ENCODE measurements at regions not wholly inside any gene's neighbourhood (a gene's known extent, or its start where the extent isn't known, plus 50 kb on each side); places are given as distances from the start of the nearest gene placed in this dataset.

DNA sequence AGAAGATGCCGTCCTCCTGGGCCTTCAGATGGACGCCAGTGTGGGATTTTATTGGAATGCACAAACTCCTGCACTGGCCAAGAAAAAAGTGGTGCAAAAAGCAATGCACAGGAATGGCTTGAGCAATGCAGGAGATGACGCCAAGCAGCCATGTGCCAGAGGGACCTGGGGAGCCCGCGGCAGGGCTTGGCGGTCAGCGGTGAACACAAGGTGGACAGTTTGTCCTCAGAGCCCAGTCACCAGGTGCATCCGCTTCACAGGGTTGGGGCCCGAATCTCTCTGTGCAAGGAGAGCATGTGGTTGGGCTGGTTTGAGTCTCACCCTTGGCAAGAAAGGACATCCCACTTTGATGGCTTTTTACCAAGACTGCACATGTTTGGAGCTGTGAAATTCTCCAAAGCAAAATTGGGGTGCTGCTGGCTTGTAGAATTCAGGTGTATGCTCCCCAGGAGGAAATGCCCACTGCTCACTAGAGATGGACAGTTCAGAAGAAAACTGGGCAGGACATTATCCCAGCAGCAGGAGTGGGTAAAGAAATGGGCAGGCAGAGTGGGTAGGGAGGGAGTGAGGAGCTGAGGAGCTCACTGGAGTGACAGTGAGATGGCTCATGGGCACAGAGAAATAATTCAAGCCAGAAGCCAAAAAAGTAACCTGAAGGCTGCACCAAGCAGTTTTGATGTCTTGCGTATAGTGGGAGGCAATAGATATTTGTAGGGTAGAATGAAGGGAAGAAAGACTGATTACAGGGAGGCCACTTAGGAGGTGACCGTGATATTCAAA is 463.9 kb downstream of the MTRR start:
- Histone ChIP-seq H3K4me3 (ENCODE audit: low read length) (no peak overlapping the region), H3K4me1 (ENCODE audit: control insufficient read depth, insufficient read depth, low read length) (peaks cover 3% of the 10 kb centered on the region), H3K9me3 (replicated peaks; ENCODE audit: control insufficient read depth, low read depth, low read length) (no peaks in the 10 kb centered on the region), H3K27ac (ENCODE audit: low read length) (no peak overlapping the region), H3K36me3 (ENCODE audit: control insufficient read depth, insufficient read depth, low read length) (no peaks in the 10 kb centered on the region), H3K27me3 (ENCODE audit: control insufficient read depth, insufficient read depth, low read length) (no peaks in the 10 kb centered on the region)
- DNase-seq = peak; percentile 11
- WGBS (ENCODE audit: insufficient coverage) = 72% methylated on average over 11 of the region's 11 CpGs

DNA sequence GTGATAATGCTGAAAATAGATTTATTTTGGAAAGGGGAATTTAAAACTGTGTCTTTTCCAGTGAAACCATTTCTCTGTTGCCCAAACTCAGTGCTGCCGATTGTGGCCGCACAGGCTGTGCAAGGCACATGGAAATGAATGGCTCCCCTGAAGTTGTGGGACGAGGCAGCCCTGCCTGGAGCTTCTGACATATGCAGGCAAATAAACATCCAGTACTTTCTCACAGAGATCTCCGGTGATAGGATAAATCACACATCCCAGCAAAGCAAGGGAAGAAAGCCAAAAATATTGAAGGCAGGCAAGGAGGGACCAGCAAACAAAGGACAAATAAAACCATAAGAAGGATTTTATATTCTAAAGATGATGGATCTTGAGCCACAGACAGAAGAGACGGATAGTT is 464.5 kb downstream of the MTRR start:
- DNase-seq = peak; percentile 78
- peaks cover 3% of the 10 kb centered on the region for H3K4me1 ChIP-seq (ENCODE audit: control insufficient read depth, insufficient read depth, low read length)
- H3K36me3 ChIP-seq (ENCODE audit: control insufficient read depth, insufficient read depth, low read length) = no peaks in the 10 kb centered on the region
- WGBS (ENCODE audit: insufficient coverage) = 39% methylated on average over 3 of the region's 5 CpGs
- H3K27ac ChIP-seq (ENCODE audit: low read length) = peak overlapping the region; percentile 3
- no peaks in the 10 kb centered on the region for H3K27me3 ChIP-seq (ENCODE audit: control insufficient read depth, insufficient read depth, low read length)
- no peaks in the 10 kb centered on the region for H3K9me3 ChIP-seq (replicated peaks; ENCODE audit: control insufficient read depth, low read depth, low read length)
- H3K4me3 ChIP-seq (ENCODE audit: low read length) = no peak overlapping the region

DNA sequence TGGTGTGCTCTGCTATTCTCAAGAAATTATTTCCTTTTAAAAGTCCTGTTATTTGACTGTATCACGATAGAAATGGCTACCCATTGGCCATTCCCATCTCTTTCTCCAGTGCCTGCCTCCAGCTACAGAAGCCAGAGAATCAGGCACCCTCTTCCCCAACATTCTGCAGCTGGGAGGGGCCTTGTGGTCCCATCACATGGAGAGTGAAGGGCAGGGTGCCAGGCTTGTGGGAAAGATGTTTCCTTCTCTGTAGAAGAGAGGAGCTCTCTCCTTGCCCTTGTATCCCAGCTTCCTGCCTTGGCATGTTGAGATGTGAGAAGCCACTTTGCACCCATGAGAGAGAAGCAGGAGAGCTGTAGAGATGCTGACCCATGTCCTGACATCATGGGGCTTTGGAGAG is 465.0 kb downstream of the MTRR start:
- peak overlapping the region; percentile 3 for H3K27ac ChIP-seq (ENCODE audit: low read length)
- H3K9me3 ChIP-seq (replicated peaks; ENCODE audit: control insufficient read depth, low read depth, low read length) = no peaks in the 10 kb centered on the region
- no peaks in the 10 kb centered on the region for H3K27me3 ChIP-seq (ENCODE audit: control insufficient read depth, insufficient read depth, low read length)
- peaks cover 3% of the 10 kb centered on the region for H3K4me1 ChIP-seq (ENCODE audit: control insufficient read depth, insufficient read depth, low read length)
- H3K4me3 ChIP-seq (ENCODE audit: low read length) = no peak overlapping the region
- no CpG with 5 or more reads among the region's 1 CpG for WGBS (ENCODE audit: insufficient coverage)
- H3K36me3 ChIP-seq (ENCODE audit: control insufficient read depth, insufficient read depth, low read length) = no peaks in the 10 kb centered on the region
- peak; percentile 13 for DNase-seq

DNA sequence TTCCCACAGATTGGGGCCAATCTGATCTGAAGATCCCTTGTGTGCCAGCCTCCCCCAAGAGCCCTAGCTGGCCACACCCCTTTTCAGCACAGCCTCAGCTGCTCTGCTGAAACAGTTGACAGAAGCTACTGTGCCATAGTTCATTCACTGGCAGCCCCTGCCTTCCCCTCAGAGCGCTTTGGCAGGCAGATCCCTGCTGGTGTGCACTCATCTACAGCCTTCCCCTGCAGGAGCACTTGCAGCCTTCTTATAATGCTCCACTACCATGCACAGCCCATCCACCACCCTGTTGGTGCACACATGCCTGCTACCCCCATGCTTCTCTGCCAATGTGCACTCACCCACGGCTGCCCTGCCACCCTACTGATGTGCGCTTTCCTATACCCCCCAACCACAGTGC is 471.3 kb downstream of the MTRR start:
- 93% methylated on average over 3 of the region's 3 CpGs for WGBS (ENCODE audit: insufficient coverage)
- no peak overlapping the region for H3K4me3 ChIP-seq (ENCODE audit: low read length)
- H3K4me1 ChIP-seq (ENCODE audit: control insufficient read depth, insufficient read depth, low read length) = no peaks in the 10 kb centered on the region
- no peaks in the 10 kb centered on the region for H3K9me3 ChIP-seq (replicated peaks; ENCODE audit: control insufficient read depth, low read depth, low read length)
- DNase-seq = no peak
- no peaks in the 10 kb centered on the region for H3K27me3 ChIP-seq (ENCODE audit: control insufficient read depth, insufficient read depth, low read length)
- H3K27ac ChIP-seq (ENCODE audit: low read length) = no peak overlapping the region
- H3K36me3 ChIP-seq (ENCODE audit: control insufficient read depth, insufficient read depth, low read length) = no peaks in the 10 kb centered on the region

DNA sequence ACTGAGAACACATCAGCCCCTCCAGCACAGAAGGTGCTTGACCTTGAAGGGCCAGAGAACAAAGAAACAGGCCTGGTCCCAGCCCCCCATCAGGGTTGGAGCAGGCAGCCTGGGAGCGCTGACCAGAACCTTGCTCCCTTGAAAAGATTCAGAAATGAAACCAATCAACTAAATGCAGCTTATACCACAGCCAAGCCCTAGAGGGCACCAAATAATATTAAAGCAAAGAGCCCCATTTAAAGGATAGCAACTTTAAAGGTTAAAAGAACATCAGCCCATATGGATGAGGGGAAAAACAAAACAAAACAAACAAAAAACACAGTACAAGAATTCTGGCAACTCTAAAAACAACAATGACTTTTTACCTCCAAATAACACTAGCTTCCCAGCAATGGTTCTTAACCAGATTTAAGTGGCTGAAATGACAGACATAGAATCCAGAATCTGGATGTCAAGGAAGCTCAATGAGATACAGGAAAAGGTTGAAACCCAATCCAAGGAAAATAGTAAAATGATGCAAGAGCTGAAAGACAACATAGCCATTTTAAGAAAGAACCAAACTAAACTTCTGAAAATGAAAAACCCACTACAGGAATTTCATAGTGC is 471.9 kb downstream of the MTRR start:
- H3K36me3 ChIP-seq (ENCODE audit: control insufficient read depth, insufficient read depth, low read length) = no peaks in the 10 kb centered on the region
- no peaks in the 10 kb centered on the region for H3K27me3 ChIP-seq (ENCODE audit: control insufficient read depth, insufficient read depth, low read length)
- no peaks in the 10 kb centered on the region for H3K9me3 ChIP-seq (replicated peaks; ENCODE audit: control insufficient read depth, low read depth, low read length)
- DNase-seq = peak; percentile 9
- no peaks in the 10 kb centered on the region for H3K4me1 ChIP-seq (ENCODE audit: control insufficient read depth, insufficient read depth, low read length)
- H3K27ac ChIP-seq (ENCODE audit: low read length) = no peak overlapping the region
- H3K4me3 ChIP-seq (ENCODE audit: low read length) = no peak overlapping the region
- WGBS (ENCODE audit: insufficient coverage) = 40% methylated on average over 1 of the region's 1 CpG

DNA sequence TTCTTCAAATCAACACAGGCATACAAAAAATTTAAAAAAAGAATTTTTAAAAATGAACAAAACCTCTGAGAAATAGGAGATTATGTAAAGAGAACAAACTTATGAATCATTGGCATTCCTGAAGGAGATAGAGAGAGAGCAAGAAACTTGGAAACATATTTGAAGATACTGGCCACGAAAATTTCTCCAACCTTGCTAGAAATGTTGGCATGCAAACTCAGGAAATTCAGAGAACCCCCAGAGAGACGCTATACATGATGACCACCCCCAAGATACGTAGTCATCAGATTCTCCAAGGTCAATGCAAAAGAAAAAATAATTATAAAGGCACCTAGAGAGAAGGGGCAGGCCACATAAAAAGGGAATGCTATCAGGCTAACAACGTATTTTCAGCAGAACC is 472.5 kb downstream of the MTRR start:
- no peak for DNase-seq
- no CpG with 5 or more reads among the region's 4 CpGs for WGBS (ENCODE audit: insufficient coverage)
- Histone ChIP-seq H3K27ac (ENCODE audit: low read length) (no peak overlapping the region), H3K36me3 (ENCODE audit: control insufficient read depth, insufficient read depth, low read length) (no peaks in the 10 kb centered on the region), H3K4me3 (ENCODE audit: low read length) (no peak overlapping the region), H3K27me3 (ENCODE audit: control insufficient read depth, insufficient read depth, low read length) (no peaks in the 10 kb centered on the region), H3K9me3 (replicated peaks; ENCODE audit: control insufficient read depth, low read depth, low read length) (no peaks in the 10 kb centered on the region), H3K4me1 (ENCODE audit: control insufficient read depth, insufficient read depth, low read length) (no peaks in the 10 kb centered on the region)

DNA sequence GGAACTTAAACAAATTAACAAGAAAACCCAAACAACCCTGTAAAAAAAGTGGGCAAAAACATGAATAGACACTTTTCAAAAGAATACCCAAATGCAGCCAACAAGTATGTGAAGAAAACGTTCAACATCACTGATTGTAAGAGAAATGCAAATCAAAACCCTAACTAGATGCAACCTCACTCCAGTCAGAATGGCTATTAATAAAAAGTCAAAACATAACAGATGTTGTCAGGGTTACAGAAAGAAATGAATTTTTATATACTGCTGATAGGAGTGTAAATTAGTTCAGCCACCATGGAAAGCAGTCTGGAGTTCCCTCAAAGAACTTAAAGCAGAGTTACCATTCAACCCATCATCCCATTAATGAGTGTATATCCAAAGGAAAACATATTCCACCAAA is 479.0 kb downstream of the MTRR start:
- no peaks in the 10 kb centered on the region for H3K4me1 ChIP-seq (ENCODE audit: control insufficient read depth, insufficient read depth, low read length)
- H3K9me3 ChIP-seq (replicated peaks; ENCODE audit: control insufficient read depth, low read depth, low read length) = no peaks in the 10 kb centered on the region
- no peaks in the 10 kb centered on the region for H3K36me3 ChIP-seq (ENCODE audit: control insufficient read depth, insufficient read depth, low read length)
- WGBS (ENCODE audit: insufficient coverage) = no CpG with 5 or more reads among the region's 1 CpG
- H3K4me3 ChIP-seq (ENCODE audit: low read length) = no peak overlapping the region
- no peaks in the 10 kb centered on the region for H3K27me3 ChIP-seq (ENCODE audit: control insufficient read depth, insufficient read depth, low read length)
- no peak overlapping the region for H3K27ac ChIP-seq (ENCODE audit: low read length)
- no peak for DNase-seq

DNA sequence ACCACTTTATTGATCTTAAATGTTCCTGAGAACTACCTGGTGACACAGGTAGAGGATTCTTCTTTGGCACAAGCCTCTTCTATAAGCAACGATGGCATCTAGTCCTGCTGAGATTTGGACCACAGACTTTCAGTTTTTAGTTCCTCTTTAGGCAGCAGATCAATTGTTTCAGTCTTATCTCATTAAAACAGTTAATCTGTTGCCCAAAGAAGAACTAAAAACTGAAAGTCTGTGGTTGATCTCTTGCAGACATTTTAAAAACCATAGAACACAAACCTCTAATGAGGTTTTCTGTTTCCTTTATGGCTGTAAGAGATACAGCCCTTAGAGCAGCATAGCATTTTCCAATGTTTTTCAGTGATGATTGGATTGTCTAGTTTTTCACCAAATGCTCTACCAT is 480.9 kb downstream of the MTRR start:
- 67% methylated on average over 1 of the region's 1 CpG for WGBS (ENCODE audit: insufficient coverage)

DNA sequence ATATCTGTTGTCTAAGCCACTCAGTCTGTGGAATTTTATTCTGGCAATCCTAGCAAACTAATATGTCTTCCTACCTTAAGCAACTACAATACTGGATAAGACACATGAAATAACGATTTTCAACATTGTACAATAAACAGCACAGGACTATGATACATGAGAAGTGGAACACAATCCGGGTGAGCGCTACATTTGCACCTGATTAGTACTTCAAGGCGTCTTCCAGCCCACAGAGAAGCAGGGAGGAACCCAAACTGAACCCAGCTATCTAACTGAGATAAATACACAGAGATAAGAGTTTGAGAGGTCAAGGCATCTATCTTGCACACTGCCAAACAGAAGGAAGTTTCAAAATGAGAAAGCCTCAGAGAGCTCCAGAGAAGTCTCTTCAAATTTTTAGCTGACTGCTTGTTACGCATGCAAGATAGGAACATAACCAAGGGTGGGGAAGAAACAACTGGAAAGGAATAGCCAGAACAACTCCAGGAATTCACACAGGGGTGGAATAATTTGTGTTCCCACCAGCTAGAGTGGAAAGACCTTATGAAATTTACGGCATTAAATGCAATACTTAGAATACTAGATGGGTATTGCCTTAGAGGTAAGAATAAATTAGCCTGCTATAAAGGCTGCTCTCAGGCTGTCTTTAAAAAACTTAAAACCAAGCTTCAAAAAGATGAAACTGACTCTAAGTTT is 481.8 kb downstream of the MTRR start:
- Histone ChIP-seq H3K4me1 (ENCODE audit: control insufficient read depth, insufficient read depth, low read length) (no peaks in the 10 kb centered on the region), H3K27ac (ENCODE audit: low read length) (no peak overlapping the region), H3K4me3 (ENCODE audit: low read length) (no peak overlapping the region), H3K27me3 (ENCODE audit: control insufficient read depth, insufficient read depth, low read length) (no peaks in the 10 kb centered on the region), H3K9me3 (replicated peaks; ENCODE audit: control insufficient read depth, low read depth, low read length) (no peaks in the 10 kb centered on the region), H3K36me3 (ENCODE audit: control insufficient read depth, insufficient read depth, low read length) (no peaks in the 10 kb centered on the region)
- no peak for DNase-seq
- WGBS (ENCODE audit: insufficient coverage) = 95% methylated on average over 4 of the region's 6 CpGs

More for the DNA sequence above, 480.9 kb downstream of the MTRR start:
- no peak for DNase-seq
- Histone ChIP-seq H3K4me1 (ENCODE audit: control insufficient read depth, insufficient read depth, low read length) (no peaks in the 10 kb centered on the region), H3K9me3 (replicated peaks; ENCODE audit: control insufficient read depth, low read depth, low read length) (no peaks in the 10 kb centered on the region), H3K27me3 (ENCODE audit: control insufficient read depth, insufficient read depth, low read length) (no peaks in the 10 kb centered on the region), H3K36me3 (ENCODE audit: control insufficient read depth, insufficient read depth, low read length) (no peaks in the 10 kb centered on the region), H3K27ac (ENCODE audit: low read length) (no peak overlapping the region), H3K4me3 (ENCODE audit: low read length) (no peak overlapping the region)

DNA sequence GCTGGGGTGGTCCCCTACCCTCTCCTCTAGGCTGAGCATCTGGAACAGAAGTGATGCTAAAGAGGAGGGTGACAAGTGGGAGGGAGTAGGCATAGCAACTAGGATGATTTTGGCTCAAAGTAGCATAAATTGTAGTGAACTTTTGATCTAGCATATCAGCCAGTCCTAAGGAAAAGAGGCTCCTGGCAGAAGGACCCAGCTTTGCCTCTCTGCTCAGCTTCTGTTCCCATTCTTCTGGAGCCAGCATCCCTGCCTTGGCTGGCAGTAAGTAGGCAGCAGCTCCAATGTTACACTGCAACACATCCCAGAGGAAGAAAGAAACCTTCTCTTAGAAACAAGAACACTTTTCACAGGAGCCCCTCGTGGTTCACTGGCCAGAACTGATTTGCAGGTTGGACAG is 487.0 kb downstream of the MTRR start:
- no peaks in the 10 kb centered on the region for H3K4me1 ChIP-seq (ENCODE audit: control insufficient read depth, insufficient read depth, low read length)
- WGBS (ENCODE audit: insufficient coverage) = 38% methylated on average over 1 of the region's 1 CpG
- no peak for DNase-seq

More for the DNA sequence above, 487.0 kb downstream of the MTRR start:
- H3K27me3 ChIP-seq (ENCODE audit: control insufficient read depth, insufficient read depth, low read length) = no peaks in the 10 kb centered on the region
- H3K9me3 ChIP-seq (replicated peaks; ENCODE audit: control insufficient read depth, low read depth, low read length) = no peaks in the 10 kb centered on the region
- no peaks in the 10 kb centered on the region for H3K36me3 ChIP-seq (ENCODE audit: control insufficient read depth, insufficient read depth, low read length)
- H3K27ac ChIP-seq (ENCODE audit: low read length) = no peak overlapping the region
- H3K4me3 ChIP-seq (ENCODE audit: low read length) = no peak overlapping the region

Data from muscle of leg (tissue), 3 donors.